Activated T-cell treated with anti-CD3 and anti-CD28 coated beads, Interleukin-2, amount 50 U/mL, for 48 hours (primary cell): ENCODE measurements at regions not wholly inside any gene's neighbourhood (a gene's known extent, or its start where the extent isn't known, plus 50 kb on each side); places are given as distances from the start of the nearest gene placed in this dataset.
A peak's percentile ranks its signal among the peaks of the same experiment; 100 is the strongest.

ENCODE experiments used
- DNase-seq, 2 experiments: peaks; one replicate each; pipeline ENCODE4 v3.0.0-alpha.2; 2020

GRCh38 chr18:32621034-32621433 is 150.4 kb upstream of the GAREM1 start:
- DNase-seq: no peak

GRCh38 chr18:32618546-32618945 is 147.9 kb upstream of the GAREM1 start:
- DNase-seq: no peak

- no peak for DNase-seq
Observed at GRCh38 chr18:32613821-32614220, 143.1 kb upstream of the GAREM1 start.

GRCh38 chr18:32612651-32613050 is 142.0 kb upstream of the GAREM1 start:
- no peak for DNase-seq

GRCh38 chr18:32610176-32610575 is 139.5 kb upstream of the GAREM1 start:
- DNase-seq: no peak

GRCh38 chr18:32607816-32608215 is 137.1 kb upstream of the GAREM1 start:
- no peak for DNase-seq

- no peak for DNase-seq
Observed at GRCh38 chr18:32598144-32598543, 127.5 kb upstream of the GAREM1 start.

- DNase-seq: no peak
Observed at GRCh38 chr18:32596501-32596900, 125.8 kb upstream of the GAREM1 start.

GRCh38 chr18:32595832-32596231 is 125.2 kb upstream of the GAREM1 start:
- DNase-seq: no peak

GRCh38 chr18:32588191-32588590 is 117.5 kb upstream of the GAREM1 start:
- no peak for DNase-seq

GRCh38 chr18:32583431-32583830 is 112.7 kb upstream of the GAREM1 start:
- no peak for DNase-seq

GRCh38 chr18:32582455-32582854 is 111.8 kb upstream of the GAREM1 start:
- DNase-seq: no peak

GRCh38 chr18:32577561-32577960 is 106.9 kb upstream of the GAREM1 start:
- no peak for DNase-seq

- DNase-seq: no peak
Observed at GRCh38 chr18:32576296-32576916, 105.7 kb upstream of the GAREM1 start.

GRCh38 chr18:32566960-32567359 is 96.3 kb upstream of the GAREM1 start:
- no peak for DNase-seq

- no peak for DNase-seq
Observed at GRCh38 chr18:32553640-32554365, 83.1 kb upstream of the GAREM1 start.

GRCh38 chr18:32553174-32553573 is 82.5 kb upstream of the GAREM1 start:
- DNase-seq: no peak

GRCh38 chr18:32552421-32553030 is 81.8 kb upstream of the GAREM1 start:
- peak; percentile 43 to 56 for DNase-seq

GRCh38 chr18:32550963-32551362 is 80.3 kb upstream of the GAREM1 start:
- no peak for DNase-seq

GRCh38 chr18:32549248-32550110 is 78.8 kb upstream of the GAREM1 start:
- DNase-seq: peak; percentile 49 to 56

- DNase-seq: no peak
Observed at GRCh38 chr18:32548688-32549087, 78.0 kb upstream of the GAREM1 start.

GRCh38 chr18:32545631-32546030 is 74.9 kb upstream of the GAREM1 start:
- DNase-seq: no peak

GRCh38 chr18:32544088-32544487 is 73.4 kb upstream of the GAREM1 start:
- no peak for DNase-seq
